ENCODE measurements at regions not wholly inside any gene's neighbourhood (a gene's known extent, or its start where the extent isn't known, plus 50 kb on each side); places are given as distances from the start of the nearest gene placed in this dataset.
"Not testable (repeated sequence)": the region's sequence is repeated elsewhere in the genome, so short reads cannot be mapped to it uniquely, and the experiment has no call there.

DNA sequence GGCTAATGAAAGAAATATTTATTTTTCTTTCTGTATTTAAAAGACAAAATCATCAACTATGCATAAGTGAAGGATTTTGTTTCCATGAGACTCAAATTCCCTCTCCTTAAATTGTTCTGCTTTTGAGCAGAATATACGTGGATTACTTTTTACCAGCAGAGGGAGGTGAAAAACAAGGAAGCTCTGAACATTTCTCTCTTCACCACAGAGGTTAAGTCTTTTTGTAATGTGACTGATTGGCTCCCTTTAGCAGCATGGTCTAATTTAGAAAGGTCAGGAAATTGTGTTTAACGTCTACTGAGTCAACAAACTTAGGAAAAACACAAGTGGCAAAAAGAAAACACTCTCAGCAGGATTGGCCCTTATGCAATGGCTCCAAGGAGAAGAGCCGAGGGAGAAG, 55.1 kb upstream of the F9 start:
- DNase-seq = no peak

DNA sequence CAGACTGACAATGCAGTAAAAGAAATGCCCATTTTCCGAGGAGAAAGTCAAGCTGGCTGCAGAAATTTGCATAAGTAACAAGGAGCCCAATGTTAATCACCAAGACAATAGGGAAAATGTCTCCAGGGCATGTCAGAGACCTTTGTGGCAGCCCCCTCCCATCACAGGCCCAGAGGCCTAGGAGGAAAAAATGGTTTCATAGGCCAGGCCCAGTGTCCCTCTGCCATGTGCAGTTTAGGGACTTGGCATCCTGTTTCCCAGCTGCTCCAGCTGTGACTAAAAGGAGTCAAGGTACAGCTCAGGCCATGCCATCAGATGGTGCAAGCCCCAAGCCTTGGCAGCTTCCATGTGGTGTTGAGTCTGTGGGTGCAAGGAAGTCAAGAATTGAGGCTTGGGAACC, 68.6 kb upstream of the F9 start:
- DNase-seq = not testable (repeated sequence)

DNA sequence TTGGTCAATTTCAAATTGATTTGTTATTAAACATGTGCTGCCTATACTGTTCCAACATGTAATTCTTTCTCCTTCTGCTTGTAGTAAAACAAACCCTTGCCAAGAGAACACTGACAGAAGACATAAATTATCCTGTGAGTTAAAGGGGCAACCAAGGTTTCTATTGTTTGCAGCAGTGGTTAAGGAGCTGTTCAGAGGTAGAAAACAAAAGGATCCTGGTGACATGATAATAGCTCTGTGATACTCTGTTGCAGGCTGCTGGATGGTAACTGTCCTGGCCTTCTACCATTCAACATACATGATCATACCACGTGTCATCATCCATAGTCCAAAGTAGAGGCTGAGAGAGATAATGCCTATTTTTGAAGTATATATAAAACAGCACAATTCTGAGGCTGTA, 75.8 kb upstream of the F9 start:
- no peak for DNase-seq

DNA sequence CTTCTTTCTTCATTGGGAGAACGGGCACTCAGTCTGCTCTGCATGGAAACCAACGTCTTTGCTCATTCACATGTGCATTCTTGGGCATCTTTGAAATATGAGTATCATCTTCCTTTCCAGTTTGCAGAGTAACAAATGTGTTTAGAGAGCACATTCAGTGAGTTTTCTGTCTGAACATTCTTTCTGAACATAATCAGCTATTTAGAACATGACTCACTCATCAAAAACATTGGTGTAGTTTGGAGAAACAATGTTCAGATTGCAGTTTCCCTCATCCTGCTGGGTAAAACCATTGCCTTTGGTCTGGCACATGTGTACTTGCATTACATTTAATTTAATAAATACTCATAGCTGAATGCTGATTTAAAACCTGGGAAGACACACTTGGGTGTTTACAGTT, 81.5 kb upstream of the F9 start:
- no peak for DNase-seq

DNA sequence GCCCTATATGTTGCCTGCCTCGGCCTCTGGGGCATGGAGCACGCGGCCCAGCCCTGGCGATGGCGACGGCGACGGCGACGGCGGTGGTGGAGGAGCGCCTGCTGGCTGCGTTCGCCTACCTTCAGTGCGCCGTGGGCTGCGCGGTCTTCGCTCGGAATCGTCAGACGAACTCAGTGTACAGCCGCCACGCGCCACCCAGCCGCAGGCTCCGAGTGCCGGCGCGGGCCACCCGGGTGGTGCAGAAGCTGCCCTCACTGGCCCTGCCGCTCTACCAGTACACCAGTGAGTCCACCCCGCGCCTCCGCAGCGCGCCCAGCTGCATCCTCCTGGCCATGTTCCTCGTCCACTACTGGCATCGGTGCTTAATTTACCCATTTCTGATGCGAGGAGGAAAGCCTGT, 83.7 kb upstream of the F9 start:
- no peak for DNase-seq

DNA sequence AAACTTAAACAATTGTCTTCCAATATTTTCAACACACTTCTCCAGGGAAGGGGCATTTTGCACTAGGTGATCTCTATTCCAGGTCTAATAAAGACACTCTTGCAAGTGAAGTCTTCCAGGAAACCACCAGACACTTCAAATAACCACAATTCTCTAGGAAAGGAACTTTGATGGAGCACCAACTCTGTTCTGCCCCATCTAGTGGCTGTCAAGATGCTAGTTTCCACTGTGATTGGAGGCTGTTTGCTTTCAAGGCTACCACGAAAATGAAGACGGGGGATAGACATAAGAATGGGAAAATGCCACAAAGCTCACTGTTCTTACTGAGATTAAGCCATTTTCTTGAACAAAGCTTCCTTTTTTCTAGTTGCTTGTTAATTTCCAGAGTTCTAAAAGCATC, 100.6 kb upstream of the F9 start:
- DNase-seq = no peak

DNA sequence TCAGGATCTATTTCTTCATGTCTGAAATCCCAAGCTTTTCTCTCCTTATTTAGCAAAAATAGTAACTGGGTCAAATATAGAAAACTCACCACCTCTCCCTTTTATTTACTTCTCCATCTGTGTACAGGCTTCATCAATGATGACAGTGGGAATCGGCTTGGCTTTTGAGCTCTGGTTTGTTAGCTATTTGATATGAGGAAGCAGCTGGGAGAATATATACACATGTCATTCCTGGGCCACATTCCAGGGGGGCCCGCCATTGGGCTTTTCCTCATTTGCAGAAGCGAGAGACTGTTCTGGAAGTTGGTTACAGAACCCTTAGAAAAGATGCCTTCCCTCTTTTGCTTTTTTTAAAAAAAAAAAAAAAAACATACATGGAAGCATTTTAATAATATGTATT, 107.4 kb upstream of the F9 start:
- DNase-seq = no peak

DNA sequence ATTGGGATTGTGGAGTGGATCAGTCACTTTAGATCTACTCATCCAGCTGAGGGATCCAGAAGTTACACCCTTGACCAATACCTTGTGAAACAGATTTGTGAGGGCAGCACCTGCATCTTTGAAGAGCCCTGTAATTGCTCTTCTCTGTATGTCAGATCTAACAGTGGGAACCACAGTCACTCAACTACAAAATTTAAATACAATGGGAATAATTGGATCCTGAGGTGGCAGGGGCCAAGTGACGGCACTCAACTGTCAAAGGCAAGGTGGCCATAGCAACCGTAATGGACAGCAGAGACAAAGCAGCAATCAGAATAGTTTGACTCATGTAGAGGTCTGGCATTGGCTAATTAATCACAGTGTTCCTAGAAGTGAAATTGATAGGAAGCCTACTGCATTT, 132.3 kb upstream of the F9 start:
- not testable (repeated sequence) for DNase-seq

DNA sequence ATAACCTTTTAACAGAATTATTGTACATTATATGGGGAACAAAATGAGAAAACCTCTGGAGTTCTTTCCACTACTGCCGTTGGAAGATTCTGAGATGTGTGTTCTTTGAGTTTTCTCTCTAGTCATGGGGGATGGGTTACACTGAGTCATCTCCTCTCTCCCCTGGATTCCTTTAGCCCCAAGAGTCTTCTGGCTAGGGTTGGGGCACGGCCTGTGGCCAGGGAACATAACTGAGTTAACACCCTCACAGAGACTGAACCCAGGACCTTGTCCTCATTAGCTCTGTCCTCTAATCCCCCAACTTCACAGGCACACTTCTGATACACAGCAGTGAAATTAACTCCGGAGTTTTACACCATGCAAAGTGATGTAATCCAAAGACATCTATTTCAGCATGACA, 142.3 kb upstream of the F9 start:
- DNase-seq = no peak

DNA sequence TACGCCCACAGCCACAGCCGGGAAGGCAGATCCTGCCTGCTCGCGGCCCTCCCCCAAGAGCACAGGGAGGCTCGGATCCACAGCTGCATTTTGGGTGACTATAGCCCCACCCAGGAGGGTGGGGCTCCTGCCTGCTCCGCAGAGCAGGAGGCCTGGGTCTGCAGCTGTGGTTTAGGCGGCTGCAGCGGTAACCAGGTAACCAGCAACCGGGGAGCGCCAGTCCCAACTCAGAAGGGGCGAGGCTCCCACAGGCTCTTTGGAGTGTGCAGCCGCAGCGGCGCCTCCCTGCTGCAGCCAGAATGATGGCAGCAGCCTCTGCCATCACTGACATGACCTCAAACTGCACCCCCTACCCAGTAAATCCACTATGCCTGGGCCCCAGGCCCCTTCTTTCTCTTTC, 148.0 kb upstream of the F9 start:
- DNase-seq = no peak

DNA sequence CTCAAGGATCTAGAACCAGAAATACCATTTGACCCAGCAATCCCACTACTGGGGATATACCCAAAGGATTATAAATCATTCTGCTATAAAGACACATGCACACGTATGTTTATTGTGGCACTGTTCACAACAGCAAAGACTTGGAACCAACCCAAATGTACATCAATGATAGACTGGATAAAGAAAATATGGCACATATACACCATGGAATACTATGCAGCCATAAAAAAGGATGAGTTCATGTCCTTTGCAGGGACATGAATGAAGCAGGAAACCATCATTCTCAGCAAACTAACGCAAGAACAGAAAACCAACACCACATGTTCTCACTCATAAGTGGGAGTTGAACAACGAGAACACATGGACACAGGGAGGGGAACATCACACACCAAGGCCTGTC, 154.0 kb upstream of the F9 start:
- not testable (repeated sequence) for DNase-seq

DNA sequence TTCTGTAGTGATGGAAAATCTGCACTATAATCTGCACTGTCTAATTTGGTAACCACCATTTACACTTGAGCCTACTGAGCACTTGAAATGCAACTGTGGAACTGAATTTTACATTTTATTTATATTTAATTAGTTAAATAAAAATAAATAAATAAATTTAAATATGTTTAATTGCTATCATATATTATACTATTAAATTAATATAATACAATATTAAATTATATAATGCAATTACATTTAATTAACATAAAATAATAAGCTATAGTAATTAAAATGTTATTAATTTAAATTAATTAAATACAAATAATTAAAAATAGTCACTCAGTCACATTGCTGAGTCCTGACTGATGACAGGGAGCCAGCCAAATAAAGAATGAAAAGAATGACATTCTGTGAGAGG, 170.2 kb upstream of the F9 start:
- no peak for DNase-seq

DNA sequence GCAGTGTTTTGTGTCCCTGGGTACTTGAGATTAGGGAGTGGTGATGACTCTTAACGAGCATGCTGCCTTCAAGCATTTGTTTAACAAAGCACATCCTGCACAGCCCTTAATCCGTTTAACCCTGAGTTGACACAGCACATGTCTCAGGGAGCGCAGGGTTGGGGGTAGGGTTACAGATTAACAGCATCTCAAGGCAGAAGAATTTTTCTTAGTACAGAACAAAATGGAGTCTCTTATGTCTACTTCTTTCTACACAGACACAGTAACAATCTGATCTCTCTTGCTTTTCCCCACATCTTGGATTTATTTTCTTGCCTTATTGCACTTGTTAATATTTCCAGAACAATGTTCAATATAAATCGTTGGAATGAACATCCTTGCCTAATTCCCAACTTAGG, 187.9 kb upstream of the F9 start:
- not testable (repeated sequence) for DNase-seq

DNA sequence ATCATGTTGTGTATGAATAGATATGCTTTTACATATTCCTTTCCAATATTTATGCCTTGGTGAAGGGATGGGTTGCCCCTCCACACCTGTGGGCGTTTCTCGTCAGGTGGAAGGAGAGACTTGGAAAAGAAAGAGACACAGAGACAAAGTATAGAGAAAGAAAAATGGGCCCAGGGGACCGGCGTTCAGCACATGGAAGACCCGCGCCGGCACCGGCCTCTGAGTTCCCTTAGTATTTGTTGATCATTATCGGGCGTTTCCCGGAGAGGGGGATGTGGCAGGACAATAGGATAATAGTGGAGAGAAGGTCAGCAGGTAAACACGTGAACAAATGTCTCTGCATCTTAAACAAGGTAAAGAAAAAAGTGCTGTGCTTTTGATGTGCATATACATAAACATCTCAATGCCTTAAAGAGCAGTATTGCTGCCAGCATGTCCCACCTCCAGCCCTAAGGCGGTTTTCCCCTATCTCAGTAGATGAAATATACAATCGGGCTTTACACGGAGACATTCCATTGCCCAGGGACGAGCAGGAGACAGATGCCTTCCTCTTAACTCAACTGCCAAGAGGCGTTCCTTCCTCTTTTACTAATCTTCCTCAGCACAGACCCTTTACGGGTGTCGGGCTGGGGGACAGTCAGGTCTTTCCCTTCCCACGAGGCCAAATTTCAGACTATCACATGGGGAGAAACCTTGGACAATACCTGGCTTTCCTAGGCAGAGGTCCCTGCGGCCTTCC, 188.5 kb upstream of the F9 start:
- not testable (repeated sequence) for DNase-seq

DNA sequence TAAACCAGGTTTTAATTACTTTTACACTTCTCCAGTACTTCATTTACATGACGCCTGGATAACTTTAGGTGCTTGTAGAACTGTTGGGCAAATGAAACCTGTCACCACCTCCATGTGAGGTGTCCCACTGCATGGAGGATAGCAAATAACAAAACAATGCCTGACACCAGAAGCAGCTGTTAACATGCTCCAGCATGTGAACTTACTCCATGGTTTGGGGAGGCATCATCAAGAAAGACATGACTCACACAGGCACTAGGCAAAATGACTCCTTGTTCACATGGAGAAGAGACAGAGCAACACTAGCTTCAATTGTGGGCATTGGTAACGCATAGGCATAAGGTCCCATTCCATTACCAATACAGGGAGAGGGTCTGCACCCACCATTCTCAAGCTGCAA, 198.1 kb upstream of the F9 start:
- no peak for DNase-seq

DNA sequence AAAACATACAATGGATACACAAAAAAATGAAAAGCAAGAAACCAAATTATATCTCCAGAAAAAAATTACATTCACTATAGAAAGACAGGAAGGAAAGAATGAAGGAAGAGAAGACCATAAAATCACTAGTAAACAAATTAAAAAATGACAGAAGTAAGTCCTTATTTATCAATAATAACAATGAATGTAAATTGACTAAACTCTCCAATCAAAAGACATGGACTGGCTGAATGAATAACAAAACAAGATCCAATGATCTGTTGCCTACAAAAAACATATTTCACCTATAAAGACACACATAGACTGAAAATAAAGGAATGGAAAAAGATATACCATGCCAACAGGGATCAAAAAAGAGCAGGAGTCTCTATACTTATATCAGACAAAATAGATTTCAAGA, 203.2 kb upstream of the F9 start:
- DNase-seq = no peak

DNA sequence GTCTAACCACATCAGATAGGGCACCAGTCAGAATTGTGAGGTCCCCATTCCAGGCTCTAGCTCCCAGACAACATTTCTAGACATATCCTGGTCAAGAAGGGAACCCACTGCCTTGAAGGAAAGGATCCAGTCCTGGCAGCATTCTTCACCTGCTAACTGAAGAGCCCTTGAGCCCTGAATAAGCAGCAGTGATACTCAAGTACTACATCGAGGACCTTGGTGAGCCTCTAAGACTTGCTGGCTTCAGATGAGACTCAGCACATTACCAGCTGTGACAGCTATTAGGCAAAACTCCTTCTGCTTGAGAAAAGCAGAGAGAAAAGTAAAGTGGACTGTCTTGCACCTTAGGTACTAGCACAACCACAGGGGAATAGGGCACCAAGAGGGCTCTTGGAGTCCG, 205.8 kb upstream of the F9 start:
- no peak for DNase-seq

DNA sequence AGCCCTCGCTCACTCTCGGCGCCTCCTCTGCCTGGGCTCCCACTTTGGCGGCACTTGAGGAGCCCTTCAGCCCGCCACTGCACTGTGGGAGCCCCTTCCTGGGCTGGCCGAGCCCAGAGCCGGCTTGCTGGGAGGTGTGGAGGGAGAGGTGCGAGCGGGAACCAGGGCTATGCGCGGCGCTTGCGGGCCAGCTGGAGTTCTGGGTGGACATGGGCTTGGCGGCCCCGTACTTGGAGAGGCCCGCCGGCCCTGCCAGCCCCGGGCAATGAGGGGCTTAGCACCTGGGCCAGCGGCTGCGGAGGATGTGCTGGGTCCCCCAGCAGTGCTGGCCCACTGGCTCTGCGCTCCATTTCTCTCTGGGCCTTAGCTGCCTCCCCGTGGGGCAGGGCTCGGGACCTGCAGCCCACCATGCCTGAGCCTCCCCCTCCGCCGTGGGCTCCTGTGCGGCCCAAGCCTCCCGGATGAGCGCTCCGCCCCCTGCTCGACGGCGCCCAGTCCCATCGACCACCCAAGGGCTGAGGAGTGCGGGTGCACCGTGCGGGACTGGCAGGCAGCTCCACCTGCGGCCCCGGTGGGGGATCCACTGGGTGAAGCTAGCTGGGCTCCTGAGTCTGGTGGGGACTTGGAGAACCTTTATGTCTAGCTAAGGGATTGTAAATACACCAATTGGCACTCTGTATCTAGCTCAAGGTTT, 209.7 kb upstream of the F9 start:
- not testable (repeated sequence) for DNase-seq

DNA sequence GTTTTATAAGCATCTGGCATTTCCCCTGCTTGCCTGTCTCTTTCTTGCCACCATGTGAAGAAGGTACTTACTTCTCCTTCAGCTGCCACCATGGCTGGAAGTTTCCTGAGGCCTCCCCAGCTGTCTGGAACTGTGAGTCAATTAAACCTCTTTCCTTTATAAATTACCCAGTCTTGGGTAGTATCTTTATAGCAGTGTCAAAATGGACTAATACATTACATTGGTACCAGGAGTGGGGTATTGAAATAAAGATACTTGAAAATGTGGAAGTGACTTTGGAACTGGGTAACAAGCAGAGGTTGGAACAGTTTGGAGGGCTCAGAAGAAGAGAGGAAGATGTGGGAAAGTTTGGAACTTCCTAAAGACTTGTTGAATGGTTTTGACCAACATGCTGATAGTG, 223.9 kb upstream of the F9 start:
- not testable (repeated sequence) for DNase-seq

DNA sequence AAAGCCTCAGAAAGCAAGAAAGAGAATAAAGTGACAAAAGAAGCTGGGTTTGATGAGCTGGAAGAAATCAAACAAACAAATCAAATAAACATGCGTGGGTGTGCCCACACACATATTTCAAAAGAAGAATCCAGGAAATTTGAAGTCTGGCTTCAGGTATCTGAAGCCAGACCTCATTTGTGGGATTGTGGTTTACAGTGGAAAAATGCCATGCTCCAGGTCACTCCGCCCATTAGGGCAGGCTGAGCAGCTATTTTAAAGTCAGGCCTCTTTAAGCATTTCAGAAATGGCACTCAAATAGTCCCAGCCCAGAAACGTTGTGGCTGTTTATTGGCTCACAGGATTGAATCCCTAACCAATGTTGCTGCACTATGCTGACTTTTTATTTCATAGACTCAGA, 226.1 kb upstream of the F9 start:
- no peak for DNase-seq

DNA sequence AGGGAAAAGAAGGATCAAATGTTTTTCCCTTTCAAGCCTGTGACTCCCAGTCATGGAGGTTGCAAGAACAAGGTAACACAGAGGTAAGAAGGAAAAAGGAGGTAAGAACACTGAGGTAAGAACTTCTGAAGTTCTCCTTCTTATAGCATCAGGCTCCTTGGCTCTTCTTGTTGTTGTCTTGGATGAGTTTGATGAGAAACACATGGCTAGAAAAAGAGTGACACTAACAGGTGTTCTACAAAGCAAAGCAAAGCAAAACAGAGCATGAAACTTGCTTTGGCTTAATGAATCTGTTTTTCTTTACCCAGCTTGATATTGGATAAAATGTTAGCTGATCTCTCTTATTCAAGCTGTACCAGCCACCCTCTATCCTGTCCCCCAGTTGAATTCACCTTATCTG, 231.2 kb upstream of the F9 start:
- no peak for DNase-seq

DNA sequence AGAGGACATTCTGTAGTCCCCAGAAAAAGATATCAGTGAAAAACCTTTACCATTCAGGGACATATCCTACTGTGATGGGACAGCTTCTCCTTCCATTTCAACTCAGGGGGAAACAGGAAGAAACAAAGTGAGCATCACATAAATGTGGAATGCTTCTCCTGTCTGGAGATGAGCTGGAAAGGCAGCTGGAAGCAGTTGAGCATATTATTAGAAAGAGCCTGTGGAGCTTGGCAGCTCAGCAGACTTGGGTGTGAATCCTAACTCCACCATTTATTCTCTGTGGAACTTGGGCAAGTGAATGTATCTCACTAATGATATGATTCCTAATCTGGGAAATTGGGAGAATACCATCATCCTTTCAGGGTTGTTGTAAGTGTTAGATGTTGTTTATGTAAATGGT, 232.1 kb upstream of the F9 start:
- DNase-seq = no peak

DNA sequence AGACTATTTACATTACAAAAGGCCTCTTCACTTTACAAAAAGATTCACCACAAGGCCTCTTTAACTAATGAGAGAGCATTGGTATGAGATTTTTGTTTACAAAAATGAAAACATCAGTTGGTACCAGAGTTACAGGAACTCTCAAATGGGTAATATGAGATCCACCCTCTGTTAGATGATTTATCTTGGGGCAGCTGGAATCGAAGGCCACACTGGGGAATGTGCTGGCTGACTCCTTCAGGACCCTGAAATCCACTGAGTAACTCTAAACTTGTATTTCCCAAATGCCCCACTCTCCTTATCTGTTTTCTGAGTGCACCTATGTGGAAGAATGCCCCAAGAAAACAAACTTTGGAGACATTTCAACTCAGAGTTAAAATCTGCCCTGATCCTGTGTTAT, 232.9 kb upstream of the F9 start:
- no peak for DNase-seq

DNA sequence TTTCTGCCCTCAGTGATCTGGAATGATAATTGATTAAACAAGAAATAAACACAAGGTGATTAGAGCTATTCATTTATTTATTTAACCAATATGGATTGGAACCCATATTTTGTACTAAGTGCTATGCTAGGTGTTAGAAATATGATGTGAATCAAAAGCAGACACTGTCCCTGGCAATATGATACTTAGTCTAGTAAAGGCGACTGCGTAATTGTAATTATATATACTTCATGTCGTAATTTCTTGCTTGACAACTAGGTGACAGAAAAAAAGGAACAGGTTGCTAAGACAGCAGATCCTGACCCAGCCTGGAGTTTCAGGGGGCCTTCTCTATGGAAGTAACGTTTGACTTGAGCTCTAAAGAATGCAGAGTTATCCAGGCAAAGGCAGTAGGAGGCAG, 236.5 kb upstream of the F9 start:
- no peak for DNase-seq

DNA sequence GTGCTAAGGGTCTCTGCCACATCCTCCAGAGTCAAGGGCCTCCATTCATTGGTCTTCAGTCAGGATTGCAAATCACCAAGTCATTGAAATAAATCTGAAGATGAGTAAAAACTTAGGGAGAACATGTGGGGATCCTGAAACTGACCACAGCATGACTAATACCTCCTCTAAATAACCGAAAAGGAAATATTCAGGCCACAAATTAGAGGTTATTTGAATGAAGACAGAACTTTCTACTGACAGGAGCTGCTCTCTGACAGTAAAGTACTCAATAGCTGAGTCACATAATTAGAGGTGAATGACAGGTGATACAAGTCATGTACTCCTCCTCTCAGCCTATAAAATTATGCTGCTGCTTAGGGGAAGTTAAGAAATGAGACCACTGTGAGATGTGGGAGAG, 240.2 kb upstream of the F9 start:
- DNase-seq = no peak

All from skin of body (tissue), 1 donor.